Ecto neural progenitor cell (in vitro differentiated cells): ENCODE measurements at regions not wholly inside any gene's neighbourhood (a gene's known extent, or its start where the extent isn't known, plus 50 kb on each side); places are given as distances from the start of the nearest gene placed in this dataset.
"Not testable (repeated sequence)": the region's sequence is repeated elsewhere in the genome, so short reads cannot be mapped to it uniquely, and the experiment has no call there.

Experiments used
- DNase-seq: peaks from one replicate; pipeline ENCODE4 v3.0.0-alpha.2; 2018; ENCODE audit warnings: low spot score

DNA sequence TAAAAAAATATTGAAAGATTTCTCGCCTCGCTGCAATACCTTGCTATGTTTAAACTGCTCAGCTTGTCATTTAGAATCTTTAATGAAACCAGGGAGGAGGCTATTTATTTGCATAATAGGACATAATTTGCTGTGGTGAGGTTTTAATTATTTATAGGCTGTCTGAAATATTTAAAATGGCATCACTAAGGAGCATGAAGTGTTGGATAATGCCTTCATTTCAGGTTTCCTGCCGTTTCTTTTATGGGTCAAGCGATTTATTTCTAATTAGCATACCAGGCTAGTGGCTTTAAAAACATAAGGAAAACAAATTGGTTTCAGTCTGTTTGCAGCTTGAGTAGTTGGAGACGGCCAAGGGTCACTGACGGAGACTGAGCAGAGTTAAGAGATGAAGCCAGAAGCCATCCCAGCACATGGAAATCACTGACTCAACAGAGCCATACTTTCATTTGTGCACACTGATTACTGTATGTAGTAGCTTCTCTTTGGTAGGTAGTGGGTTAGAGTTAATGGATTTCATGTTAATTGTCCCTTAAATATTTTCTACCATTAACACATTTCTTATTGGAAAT is 1962.4 kb upstream of the TENM3 start:
- DNase-seq: no peak

DNA sequence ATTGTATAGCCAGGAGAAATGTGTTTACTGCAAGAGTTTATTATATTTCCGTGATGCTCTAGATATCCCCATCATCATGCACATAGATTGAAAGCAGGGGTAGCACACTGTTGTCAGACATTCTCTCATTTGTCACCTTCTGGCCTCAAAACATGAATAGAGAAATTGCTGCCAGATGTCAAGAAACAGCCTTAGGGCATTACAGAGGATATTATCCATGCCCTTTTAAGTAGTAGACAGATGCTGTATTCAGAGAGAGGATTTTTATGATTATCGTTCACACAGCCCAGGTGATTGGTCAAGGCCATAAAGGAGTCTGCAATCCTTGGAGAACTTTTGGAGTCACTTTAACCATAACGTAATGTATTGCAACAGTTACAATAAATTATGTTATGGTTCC is 1961.5 kb upstream of the TENM3 start:
- DNase-seq: no peak

DNA sequence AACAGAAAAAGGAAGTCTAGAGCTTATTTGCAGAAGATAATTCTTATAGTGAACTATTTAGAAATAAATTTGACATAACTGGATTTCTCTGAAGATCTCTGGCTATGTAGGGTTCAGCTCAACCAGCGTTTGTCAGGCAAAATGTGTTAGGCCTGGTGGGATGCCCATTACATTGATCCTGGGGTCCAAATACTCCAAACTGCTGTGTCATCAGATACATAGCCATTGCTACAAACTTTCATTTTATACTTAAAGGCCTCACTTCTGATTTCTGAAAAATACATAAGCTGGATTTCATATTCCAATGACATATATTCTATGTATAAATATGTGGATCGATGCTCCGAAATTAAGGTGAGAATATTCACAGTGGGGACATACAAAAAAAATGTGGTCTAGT is 1958.9 kb upstream of the TENM3 start:
- DNase-seq: no peak

GRCh38 chr4:180285796-180286195 is 1957.4 kb upstream of the TENM3 start:
- no peak for DNase-seq

- DNase-seq: no peak
Observed at GRCh38 chr4:180292339-180292738, 1950.9 kb upstream of the TENM3 start.

GRCh38 chr4:180296036-180296599 is 1947.1 kb upstream of the TENM3 start:
- DNase-seq: no peak

- no peak for DNase-seq
Observed at GRCh38 chr4:180304321-180304720, 1938.9 kb upstream of the TENM3 start.

DNA sequence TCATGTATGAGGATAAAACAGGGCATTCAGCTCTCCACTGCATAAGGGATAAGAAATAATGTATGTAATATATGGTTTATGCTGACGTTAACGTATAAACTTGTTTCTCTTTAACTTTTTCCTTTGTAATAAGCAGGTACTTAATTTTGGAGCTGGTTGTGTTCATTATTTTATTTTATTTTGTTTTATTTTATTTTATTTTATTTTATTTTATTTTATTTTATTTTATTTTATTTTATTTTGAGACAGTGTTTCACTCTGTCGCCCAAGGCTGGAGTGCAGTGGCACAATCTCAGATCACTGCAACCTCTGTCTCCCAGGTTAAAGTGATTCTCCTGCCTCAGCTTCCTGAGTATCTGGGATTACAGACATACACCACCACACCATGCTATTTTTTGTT is 1932.6 kb upstream of the TENM3 start:
- no peak for DNase-seq

DNA sequence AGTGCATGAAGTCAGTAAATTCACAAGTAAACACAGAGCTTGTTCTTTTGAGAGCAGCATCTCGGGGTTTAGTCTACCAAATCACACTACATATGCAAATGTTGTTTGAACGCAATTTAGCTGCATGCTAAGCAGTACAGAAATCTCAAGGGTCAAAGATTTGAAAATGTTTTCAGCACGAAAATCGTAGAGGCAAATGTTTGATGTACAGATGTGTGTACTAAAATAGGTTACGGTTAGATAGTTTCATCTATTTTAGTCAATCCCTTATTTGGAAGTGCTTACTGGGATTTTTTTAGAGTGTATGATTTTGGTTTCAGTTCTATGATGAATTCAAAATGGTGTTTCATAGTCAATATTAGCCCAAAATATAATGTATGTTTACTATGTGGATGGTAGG is 1928.2 kb upstream of the TENM3 start:
- DNase-seq: no peak

DNA sequence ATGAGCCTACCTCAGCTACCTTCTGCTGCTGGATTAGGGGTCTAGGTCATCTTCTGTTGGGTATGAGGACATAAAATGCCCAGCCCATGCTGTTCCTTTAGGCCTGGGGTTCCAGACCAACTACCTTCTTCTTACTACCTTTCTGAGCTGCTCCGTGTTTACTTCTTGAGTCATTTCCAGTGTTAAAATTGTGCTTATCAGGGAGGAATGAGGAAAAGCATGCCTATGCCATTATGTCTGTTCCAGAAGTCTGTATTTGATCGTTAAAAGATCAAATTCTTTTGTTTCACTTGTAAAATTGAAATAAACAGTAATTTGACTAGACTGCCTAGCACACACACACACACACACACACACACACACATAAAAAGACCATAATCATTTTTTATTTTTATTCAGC is 1912.7 kb upstream of the TENM3 start:
- DNase-seq: no peak

DNA sequence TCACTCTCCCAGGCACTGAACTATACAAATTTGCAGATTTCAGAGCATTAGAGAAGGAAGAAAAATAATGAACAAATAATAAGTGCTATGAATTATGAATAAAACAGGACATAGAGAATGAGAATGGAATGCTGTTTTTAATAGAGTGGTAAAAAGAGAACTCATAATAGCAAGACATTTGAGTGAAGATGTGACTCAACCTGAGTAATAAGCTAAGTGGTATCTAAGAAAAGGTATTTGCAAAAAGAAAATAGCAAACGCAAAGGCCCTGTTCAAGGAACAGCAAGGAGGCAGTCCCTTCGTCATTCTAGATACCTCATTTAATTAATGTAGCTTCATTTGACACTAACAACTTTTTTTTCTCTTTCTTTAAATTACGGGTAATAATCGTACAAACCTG is 1910.0 kb upstream of the TENM3 start:
- no peak for DNase-seq

- no peak for DNase-seq
Observed at GRCh38 chr4:180335566-180335965, 1907.6 kb upstream of the TENM3 start.

GRCh38 chr4:180336494-180337090 is 1906.6 kb upstream of the TENM3 start:
- no peak for DNase-seq

- DNase-seq: no peak
Observed at GRCh38 chr4:180341926-180342325, 1901.3 kb upstream of the TENM3 start.

GRCh38 chr4:180350901-180351300 is 1892.3 kb upstream of the TENM3 start:
- no peak for DNase-seq

GRCh38 chr4:180356766-180357165 is 1886.4 kb upstream of the TENM3 start:
- DNase-seq: no peak

- DNase-seq: not testable (repeated sequence)
Observed at GRCh38 chr4:180360113-180360512, 1883.1 kb upstream of the TENM3 start.

DNA sequence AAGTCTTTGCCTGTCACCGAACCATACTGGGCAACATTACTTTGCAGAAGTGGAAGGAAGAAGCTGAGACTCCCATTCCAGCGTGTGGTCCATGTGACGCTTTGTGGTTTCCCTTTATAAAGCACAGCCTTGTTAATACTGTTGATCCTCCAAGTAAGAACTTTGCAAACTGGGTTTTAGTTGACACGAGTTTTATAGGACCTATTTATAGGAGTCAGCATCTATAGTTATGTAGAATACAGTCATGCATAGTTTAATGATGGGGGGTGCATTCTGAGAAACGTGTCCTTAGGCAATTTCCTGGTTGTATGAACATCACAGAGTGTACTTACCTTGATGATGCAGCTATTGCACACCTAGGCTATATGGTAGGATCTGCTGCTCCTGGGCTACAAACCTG is 1879.4 kb upstream of the TENM3 start:
- DNase-seq: no peak

DNA sequence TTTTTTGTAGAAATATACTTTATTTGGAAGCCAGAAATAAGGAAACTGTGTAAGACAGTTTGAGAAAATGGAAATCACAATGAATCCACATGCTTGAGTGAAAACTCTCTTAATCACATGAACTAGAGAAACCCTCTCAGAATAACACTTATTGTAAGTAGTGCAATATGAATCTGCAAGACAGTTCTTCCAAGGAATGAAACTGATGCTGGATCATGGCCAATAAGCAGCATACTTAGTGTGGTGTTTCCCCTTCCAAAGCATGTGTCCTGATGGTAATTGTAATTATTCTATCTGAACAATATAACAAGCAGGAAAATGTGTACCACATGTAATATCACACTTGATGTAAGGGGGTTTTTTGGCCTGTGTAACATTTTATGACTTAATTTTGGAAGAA is 1870.5 kb upstream of the TENM3 start:
- no peak for DNase-seq

GRCh38 chr4:180377741-180378140 is 1865.5 kb upstream of the TENM3 start:
- no peak for DNase-seq

DNA sequence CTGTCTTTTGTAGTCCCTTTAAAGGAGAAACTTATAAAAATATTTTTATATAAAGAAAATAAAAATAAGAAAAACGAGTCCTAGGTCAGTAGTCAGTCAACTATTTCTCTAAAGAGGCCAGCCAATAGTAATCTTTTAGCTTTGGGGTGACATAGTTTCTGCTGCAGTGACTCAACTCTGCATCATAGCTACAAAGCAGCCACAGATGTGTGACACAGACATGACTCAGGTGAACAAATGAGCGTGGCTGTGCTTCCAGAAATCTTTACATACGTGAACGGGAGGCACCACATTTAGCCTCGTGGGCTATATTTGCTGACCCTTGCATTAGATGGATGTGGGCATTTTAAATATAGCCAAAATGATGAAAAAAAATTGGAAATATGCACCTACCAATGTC is 1862.5 kb upstream of the TENM3 start:
- no peak for DNase-seq

- DNase-seq: no peak
Observed at GRCh38 chr4:180391613-180392012, 1851.6 kb upstream of the TENM3 start.

GRCh38 chr4:180394312-180394711 is 1848.9 kb upstream of the TENM3 start:
- no peak for DNase-seq

GRCh38 chr4:180394730-180395129 is 1848.5 kb upstream of the TENM3 start:
- DNase-seq: no peak
